Daoy (cell line): ENCODE measurements at regions not wholly inside any gene's neighbourhood (a gene's known extent, or its start where the extent isn't known, plus 50 kb on each side); places are given as distances from the start of the nearest gene placed in this dataset.
"Not testable (repeated sequence)": the region's sequence is repeated elsewhere in the genome, so short reads cannot be mapped to it uniquely, and the experiment has no call there.

Experiments
- DNase-seq: peaks from one replicate; pipeline ENCODE4 v3.0.0-alpha.2; 2015; ENCODE audit warnings: low read depth

DNA sequence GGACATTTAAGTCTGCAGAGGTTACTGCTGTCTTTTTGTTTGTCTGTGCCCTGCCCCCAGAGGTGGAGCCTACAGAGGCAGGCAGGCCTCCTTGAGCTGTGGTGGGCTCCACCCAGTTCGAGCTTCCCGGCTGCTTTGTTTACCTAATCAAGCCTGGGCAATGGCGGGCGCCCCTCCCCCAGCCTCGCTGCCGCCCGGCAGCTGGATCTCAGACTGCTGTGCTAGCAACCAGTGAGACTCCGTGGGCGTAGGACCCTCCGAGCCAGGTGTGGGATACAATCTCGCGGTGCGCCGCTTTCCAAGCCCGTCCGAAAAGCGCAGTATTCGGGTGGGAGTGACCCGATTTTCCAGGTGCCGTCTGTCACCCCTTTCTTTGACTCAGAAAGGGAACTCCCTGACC lies 198.4 kb upstream of the FERMT1 start:
- DNase-seq = not testable (repeated sequence)

DNA sequence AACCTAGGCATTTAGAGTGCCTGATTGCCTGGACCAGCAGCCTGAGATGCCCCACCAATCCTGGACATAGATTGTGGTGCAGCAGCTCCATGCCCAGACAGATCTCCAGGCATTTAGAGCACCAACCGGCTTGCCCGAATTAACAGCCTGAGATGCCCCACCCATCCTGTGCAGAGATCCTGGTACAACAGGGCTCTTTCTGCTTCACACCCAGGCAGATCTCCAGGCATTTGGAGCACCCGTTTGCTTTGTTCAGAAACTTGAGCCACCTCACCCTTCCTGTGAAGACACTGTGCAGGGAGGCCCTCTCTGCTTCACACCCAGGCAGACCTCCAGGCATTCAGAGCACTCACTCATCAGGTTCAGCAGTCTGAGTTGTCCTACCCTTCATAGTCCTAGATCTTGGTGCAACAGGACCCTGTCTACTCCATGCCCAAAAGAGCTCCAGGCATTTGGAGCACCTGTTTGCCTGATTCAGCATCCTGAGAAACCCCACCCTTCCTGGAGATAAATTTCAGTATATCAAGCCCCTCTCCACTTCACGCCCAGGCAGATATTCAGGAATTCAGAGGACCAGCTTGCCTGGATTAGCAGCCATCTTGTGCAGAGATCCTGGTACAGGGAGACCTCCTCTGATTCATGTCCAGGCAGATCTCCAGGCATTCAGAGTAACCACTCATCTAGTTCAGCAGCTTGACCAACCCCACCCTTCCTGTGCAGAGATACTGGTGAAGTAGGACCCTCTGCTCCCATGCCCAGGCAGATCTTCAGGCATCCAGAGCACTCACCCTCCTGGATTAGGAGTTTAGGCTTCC lies 189.2 kb upstream of the FERMT1 start:
- DNase-seq = no peak

DNA sequence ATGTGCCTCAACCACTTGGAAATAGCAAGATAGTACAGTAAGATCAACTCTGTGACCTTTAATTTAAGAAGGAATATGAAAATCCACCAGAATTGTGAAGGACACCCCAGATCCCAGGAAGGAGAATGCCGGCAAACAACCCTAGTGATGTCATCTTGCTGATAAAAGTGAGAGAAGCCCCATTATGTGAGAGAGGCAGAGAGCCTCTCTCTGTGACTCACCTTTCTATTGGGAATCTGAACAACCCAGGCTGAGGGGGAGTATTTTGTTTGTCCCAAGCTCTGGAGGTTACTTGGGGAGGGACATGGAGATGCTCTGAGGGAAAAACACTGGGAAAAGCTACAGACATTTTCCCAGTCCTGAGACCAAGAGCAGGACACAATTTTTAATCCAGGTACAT lies 188.3 kb upstream of the FERMT1 start:
- no peak for DNase-seq

DNA sequence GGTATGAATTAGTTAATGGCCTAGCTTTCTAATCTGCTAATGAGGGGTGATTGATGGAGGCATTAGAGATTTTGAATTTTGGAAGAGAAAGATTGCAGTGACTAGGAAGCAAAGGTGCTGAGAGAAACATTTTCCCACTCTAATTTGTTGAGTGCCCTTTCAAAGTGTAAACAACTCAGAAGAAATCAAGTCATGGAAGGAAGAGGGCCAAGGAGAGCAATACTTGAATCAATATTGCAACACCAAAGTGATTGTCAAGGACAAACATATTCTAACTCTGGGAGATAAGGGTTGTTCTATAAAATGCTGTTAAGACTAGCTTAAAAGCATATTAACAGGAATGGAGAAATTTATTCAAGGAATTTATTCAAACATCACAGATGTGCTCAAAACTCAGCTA lies 182.7 kb upstream of the FERMT1 start:
- DNase-seq = no peak

DNA sequence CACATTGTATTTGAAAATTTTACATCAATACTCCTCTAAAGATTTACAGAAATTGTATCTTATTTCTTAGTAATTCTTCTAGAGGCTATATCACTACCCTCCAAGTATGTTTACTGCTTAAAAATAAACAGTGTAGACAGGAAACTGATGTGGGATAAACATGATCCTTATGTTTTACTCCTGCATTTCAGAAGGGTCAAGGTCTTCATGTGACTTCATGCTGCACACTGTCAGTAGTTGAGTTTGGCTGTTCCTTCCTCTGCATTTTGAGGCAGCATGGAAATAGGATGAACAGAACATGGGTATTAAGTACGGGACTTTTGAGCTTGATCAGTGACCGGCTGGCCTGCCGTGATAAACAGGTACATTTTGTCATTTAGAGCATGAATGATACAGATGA lies 179.2 kb upstream of the FERMT1 start:
- no peak for DNase-seq

DNA sequence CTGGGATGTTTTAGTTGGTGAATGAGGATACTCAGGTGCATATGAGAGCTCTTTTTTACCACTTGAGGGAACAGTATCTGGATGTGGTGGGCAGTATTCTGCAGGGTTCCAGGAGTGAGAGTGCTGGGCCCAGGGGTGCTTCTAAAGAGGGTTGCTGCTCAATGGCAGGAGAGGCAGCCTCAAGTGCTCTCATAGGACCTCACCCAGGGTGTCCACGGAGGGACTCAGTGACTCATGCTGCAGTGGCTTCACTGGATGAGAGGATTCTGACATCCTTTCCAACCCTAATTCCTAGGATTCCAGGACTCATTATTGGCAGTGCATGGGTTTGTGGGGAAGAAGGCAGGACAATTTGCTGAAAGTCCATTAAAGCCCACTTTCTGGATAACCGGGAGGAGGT lies 176.6 kb upstream of the FERMT1 start:
- no peak for DNase-seq

DNA sequence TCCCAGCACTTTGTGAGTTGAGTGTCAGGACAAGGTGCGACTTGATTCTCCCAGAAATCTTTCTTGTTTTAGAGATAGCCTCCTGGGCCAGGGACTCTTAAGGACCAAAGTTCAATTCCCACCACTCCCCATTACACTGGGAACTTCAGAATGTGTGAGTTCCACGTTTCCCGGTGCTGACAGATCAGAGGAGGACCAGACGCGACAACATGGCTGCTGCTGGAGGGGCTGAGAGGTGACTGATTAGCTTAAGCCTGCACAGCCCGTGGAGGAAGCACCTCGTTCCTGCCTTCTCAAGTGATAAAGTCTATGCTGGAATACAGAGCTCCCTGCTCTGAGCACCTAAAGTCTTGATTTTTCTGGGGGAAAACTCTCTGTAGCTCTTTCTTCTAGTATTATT lies 175.2 kb upstream of the FERMT1 start:
- no peak for DNase-seq

DNA sequence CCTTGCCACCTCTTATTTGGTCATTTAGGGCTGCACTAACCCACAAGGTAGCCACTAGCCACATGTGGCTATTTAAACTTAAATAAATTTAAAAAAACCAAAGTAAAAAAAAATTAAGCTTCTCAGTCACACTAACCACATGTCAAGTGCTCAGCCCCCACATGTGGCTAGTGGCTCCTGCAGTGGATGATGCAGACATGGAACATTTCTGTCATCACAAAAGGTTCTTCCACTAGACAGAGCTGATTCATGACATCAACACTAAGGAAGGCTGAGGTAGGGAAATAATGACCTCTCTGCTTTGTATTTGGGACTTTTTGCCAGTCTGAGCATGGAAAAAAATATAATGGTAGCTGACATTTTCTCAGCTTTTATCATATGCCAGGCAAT lies 173.0 kb upstream of the FERMT1 start:
- DNase-seq = no peak

DNA sequence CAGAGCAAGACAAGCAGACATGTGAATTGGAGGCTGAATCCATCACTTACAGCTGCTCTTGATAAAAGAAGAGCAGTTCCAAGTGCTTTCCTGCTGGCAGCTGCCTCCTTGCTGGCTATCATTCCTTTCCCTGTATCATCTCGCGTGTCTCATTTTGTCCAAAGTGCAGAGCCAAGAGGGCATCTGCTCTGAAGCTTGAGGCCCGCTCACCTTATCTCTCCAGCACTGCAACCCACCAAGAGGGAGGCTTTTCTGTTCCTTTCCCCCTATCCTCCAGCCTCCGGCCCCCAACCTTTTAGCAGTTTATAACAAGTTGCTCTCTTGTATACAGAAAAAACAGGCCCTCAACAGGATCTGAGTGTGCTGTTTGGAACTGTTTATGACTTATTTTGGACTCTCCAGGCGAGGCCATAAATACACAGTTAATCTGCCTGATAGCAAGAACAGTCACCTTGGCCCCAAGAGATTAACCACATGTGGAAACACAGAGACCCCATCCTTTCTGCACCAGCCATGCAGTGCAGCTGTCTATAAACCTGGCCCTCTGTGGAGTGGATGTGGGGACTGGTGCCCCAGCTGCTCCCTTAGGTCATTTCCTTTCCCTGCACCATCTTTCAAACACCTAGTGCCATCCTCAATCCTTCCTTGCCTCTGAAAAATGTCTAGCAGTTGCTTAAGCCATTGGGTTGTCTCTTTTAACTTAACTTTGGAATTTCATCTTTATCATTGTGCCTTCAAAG lies 172.5 kb upstream of the FERMT1 start:
- DNase-seq = no peak

DNA sequence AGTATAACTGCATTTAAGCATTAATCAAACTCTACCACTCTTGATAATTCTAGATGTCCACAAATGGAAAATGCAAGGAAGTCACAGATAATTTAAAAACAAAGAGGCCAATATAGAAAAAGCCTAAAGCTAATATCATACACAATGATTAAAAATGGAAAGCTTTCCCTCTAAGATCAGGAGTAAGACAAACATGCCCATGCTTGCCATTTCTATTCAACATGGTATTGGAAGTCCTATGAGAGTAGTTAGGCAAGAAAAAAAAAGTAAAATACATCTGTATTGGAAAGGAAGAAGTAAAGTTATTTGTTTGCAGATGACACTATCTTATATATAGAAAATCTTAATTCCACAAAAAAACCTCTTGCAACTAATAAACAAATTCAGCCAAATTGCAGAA lies 164.6 kb upstream of the FERMT1 start:
- no peak for DNase-seq

DNA sequence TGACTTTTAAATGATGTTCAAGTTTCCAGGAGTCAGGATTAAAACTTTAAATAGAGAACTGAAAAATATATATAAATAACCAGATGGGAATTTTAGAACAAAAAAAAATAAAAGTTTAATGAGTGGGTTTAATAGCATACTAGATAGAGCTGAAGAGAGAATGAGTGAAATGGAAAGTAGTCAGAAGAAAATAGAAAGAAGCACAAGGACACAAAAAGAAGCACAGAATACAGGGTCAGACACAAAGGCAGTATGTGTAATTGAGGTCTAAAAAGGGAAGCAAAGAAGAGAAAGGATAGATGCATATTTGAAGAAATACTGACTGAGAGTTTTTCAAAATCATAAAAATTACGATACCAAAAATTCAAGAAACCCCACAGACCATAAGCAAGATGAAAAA lies 159.8 kb upstream of the FERMT1 start:
- DNase-seq = no peak

DNA sequence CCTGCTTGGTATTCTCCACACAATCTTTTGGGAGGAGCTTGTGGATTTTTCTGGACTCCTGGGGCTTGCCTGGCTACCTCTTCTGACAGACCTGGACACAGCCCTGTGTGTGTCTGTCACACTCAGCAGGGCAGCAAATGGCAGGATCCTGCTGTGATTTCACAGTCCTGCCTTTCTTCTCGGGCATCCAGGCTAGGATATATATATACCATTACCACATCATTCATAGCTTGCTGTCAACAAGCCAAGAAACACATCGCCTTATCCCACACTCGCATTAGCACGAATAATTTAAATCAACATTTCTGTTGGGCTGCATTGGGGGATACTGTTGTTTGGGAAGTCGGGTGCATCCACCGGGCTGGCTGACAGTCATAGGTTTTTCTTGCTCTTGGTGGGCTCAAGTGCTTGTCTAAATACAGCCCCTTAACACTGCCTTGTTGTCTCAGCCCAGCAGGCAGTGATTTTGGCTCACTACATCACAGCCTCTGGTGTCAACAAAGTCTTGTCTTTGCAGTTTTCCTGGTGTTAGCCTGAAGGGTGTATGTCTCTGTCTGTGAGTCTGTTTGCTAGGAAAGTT lies 154.9 kb upstream of the FERMT1 start:
- no peak for DNase-seq

DNA sequence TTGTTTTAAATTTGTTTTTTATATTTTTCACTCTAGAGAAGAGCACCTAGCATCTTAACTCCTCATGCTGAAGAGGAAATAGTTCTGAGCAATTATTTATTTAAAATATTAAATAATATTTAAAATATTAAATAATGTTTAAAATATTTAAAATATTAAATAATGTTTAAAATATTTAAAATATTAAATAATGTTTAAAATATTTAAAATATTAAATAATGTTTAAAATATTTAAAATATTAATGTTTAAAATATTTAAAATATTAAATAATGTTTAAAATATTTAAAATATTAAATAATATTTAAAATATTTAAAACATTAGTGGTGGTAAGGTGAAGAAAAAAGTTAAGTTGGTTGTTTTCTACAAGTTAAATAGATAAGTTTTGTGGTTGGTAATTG lies 147.6 kb upstream of the FERMT1 start:
- not testable (repeated sequence) for DNase-seq

DNA sequence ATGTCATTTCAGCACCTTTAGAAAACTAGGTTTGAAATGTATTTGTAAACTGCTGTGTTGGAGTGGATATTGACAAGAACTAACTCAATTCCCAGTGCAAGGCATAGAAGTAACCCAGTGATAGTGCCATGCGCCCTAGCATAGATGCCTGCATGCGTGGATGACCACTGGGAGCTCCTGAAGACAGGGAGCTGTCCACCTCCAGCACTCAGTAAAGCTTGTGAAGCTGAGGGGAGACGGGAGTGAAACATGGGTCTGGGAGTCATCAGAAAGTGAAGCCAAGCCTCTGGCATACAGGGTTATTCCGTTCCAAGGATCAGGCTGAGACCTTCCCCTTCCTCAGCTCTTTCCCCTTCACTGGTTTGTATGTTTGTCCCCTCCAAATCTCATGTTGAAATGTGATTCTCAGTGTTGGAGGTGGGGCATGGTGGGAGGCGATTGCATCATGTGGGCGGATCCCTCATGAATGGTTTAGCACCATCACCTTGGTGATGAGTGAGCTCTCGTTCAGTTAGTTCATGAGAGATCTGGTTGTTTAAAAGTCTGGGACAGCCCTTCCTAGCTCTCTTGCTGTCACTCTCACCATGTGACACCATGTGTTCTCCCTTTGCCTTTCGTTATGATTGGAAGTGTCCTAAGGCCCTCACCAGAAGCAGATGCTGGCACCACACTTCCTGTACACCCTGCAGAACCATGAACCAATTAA lies 146.5 kb upstream of the FERMT1 start:
- no peak for DNase-seq

DNA sequence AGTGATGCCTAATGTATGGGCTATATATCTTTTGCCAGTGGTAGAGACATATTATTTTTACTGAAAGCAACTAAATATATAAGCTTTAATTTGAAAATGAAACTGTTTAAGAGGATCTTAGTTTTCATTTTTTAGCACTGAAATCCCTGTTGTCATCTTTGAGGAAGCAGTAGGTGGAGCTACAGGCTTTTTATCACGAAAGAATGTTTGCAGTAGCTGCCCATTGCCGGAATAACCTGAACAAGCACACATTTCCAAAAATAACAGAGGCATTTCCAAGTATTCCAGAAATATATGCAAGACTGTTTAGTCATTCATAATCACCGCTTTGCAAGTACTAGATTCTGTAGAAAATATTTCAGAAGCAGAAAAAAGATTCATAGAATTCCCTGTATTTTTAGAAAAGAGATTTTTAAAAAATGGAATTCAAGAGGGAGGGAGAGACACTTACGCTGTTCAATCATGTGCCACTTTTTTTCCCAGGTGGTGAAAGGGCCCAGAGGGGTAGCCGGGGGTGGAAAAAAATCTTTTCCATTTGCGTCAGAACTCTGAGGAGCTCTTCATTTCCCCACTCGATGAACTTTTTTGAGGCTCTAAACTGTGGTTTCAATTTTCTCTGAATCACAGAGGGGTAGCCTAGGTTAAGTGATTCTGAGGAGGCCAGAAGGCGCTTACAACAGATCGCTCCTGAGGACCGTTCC lies 142.5 kb upstream of the FERMT1 start:
- peak; percentile 27 for DNase-seq

DNA sequence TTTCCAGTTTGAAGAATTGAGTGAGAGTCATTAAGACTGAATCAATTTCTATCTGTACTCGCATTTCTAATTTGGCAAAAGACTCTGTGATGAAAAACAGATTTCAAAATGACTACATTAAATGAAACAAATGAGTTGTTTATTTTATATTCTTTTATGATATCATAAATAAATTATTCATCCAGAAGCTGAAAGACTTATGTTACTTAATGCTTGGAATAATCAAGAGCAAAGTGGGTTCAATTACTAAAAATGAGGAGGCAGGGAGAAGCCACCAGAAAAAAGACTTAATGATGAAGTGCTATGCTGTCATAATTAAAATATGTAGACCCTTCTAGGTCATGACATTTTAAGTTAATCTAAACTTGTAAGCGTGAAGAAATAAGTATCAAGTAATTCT lies 130.6 kb upstream of the FERMT1 start:
- DNase-seq = no peak

DNA sequence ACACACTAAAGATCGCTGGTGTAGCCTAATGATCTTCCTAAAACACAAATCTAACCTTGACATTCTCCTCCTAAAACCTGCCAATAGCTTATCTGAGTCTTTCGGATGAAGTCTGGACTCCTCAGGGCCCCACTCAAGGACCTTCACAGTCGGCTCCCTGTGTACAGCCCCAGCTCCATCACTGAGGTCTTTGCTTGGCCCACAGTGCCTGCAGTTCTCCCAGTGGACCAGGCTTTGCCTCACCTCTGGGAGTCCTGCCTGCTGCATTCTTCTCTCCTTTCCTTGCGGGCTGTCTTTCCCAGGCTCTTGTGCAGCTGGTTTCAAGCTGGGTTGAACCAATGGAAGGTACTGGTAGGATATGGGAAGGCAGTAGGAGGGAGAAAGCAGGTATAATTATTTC lies 122.6 kb upstream of the FERMT1 start:
- DNase-seq = no peak

DNA sequence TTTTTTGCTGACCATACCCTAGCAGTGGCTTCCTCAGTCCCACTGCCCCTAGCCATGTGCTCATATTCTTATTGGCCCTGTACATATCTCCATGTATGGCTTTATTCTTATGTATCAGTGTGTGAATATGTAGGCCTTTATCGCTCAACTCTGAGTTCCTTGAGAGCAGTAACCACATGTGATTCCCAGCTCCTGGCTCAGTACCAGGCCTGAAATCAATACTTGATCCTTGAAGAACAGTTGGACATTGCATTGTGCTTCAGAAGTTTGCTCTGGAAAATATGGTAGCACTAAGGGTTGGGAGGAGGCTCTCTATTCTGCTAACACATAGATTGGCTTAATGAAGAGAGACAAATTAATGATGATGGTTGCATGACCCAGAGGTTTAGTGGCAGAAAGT lies 118.8 kb upstream of the FERMT1 start:
- DNase-seq = no peak

DNA sequence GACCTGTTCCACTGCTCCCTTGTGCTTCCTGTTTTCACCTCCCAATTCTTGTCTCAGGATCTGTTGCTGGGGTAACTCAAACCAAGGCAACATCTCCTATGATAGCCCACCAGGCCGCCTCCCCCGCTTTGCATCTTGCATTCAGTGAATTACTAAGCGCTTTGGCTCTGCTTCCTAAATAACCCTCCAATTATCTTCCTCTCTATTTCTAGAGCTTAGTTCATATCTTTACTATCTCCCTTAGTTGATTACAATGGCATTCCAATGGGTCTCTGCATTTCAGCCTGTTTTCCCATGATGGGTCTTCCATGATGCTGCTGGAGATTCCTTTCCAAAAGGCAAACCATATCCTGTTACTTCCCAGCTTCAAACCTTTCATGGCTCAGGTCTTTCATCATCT lies 117.2 kb upstream of the FERMT1 start:
- no peak for DNase-seq

DNA sequence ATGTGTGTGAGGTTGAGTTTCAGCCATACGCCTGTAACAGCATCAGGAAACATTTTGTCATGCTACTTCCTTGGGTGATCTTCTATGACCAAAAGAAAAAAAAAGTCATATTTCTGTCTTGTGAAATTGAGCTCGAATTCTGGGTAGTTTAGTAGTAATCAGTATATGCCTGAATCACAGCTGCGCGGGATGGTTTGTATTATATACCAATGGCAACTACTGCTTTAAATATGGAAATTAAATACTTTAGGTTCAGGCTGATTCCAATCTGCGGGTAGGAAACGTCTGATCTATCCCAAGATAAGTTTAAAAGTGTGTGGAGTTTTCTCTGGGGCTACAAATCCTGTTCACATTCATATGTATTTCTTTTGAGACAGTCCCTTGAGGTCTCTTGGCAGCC lies 115.6 kb upstream of the FERMT1 start:
- no peak for DNase-seq

DNA sequence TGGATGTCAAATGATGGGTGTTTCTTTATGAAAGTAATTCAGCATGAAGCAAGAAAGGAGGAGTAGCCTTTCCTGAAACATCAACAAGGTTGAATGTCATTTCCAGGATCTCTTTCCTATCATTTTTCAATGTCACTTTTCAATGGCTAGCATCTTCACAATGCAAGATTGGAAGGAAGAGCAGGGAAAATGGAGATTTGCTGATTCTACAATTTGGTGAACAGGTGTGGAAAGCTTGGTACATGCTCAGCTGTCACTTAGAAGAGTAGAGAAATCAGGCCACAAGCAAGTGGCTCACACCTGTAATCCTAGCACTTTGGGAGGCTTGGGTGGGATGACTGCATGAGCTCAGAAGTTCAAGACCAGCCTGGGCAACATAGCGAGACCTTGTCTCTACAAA lies 112.7 kb upstream of the FERMT1 start:
- DNase-seq = no peak

DNA sequence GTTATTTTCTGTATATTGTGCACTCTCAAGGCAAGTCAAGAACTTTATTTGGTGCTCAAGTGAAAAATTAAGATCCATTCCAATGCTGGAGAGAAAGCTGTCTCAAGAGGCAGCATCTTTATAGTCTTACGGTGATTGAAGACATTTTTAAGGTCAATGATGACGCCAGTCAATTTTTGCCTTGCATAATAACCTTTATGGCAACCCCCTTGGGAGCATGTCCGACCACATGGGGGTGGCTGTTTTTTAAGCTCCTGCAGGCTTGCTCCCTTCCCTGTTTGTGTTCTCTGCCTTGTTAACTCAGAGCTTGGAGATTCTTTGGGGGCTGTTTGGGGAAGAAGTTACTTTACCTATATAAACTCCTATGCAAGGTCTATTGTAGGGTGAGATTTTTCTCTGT lies 109.6 kb upstream of the FERMT1 start:
- DNase-seq = no peak
